GM21390 (cell line): ENCODE measurements at regions not wholly inside any gene's neighbourhood (a gene's known extent, or its start where the extent isn't known, plus 50 kb on each side); places are given as distances from the start of the nearest gene placed in this dataset.

Experiments used
- ATAC-seq: cut with Tn5 transposase; IDR thresholded peaks from one replicate; pipeline ENCODE4 v1.9.1; 2021; ENCODE audit not compliant: unreplicated experiment

DNA sequence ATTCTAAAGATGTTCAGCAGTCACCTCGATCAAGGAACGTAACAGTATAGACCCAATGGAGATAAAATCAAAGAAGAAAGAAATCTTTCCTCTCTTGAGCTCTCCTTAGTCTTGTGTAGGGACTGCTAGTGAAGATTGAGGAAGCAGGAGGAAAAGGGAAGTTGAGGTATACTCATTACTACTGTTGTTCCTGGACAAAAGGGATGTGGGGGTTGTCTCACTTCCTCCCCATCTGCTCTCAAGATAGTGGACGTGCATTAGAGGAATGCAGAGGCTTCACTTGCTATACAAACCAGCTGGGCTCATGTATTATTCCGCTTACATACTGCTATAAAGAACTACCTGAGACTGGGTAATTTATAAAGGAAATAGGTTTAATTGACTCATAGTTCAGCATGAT, 208.9 kb upstream of the ARHGEF9 start:
- ATAC-seq, result no peak

DNA sequence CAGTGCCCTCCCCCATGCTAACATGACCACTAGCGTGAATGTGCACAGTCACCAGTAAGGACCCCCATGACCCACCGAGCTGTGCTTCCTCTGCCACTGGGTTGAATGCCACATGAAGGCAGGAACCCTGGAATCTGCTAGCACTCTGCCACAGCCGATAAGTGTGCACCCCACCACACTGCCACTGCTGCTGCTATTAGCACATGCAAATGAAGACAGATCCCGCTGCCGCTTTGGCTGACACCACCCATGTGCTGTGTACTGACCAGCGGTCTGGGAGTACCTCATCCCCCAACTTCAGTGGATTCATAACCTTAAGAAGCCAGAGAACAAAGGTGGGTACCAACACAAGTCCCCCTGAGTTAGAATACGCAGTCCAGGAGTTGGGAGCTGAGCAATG, 200.9 kb upstream of the ARHGEF9 start:
- ATAC-seq, result no peak

DNA sequence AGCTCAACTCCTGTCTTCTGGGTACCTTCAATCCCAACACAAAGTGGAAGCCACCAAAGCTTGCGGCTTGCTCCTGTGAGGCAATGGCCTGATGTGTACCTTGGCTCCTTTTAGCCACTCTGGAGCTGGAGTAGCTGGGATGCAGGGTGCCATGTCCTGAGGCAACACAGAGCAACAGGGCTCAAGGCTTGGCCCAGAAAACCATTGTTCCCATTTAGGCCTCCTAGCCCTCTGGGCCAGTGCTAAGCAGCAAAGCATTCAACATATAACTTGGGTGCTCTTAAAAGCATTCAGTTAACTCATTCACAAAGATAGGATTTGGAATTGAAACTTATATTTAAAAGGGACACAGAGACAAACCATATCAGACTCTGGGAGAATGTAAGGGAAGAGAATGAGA, 194.5 kb upstream of the ARHGEF9 start:
- ATAC-seq, result no peak

DNA sequence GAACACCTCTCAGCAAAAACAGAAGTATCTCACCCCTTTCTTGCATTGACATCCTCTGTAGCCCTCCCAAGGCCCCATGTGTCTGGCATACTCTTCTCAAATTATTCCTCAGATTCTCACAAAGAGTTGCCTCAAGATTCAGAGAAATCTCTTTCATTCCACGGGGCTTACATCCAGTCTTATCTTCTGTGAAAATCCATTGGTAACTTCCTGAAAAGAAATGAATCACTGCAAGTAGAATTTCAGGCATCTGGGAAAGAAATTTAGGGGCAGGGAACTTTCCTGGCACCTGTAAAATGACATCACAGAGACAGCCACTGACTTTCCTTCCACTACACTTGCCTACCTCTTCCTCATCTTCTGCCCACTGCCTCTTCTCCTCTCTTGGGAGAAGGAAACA, 182.5 kb upstream of the ARHGEF9 start:
- no peak for ATAC-seq

DNA sequence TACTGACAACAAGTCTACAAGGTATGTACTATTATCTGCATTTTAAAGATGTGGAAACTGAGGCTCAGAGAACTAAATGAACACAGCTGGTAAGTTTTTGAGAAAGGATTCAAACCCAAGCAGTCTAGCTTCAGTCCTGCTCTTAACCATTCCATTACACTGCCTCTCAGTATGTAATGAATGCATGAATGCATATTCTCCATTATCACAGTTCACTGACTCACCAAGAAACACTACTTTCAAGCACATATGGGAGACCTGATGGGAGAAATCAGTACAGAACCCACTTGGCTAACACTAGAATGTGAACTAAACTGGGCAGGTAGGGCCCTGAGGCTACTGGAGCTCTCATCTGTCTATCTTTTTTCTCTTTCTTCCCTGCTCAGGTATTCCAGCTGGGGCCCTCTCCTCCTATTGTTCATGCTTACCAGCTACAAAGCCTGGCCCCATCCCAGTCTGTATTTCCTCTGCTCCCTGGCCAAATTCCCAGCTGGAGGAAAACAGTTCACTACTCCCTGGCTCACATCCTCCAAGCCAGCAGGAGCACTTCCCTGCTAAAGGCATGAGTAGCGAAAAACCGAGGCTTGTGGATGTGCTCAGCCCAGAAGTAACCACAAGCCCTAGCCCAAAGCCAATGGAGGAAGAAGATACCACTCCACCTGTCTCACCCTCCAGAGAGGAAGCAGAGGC, 178.2 kb upstream of the ARHGEF9 start:
- no peak for ATAC-seq

DNA sequence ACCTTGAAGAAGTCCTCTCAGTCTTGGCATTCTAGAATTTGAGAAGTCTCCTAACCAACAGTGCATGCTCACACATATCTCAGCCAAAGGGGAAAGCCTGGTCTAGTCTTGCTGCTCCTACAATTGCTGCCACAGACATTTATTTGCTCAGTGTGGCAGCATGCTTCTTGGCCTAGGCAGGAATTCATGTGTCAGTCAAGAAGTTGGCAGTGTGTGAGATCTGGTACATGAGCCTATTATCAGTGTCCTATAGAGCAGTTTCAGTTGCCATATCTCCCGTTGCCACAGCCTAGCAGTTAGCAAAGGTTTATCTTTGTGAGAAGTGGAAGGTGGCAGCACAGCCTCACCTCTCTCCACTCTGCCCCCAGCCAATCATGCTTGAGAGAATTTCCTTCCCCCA, 176.9 kb upstream of the ARHGEF9 start:
- no peak for ATAC-seq

DNA sequence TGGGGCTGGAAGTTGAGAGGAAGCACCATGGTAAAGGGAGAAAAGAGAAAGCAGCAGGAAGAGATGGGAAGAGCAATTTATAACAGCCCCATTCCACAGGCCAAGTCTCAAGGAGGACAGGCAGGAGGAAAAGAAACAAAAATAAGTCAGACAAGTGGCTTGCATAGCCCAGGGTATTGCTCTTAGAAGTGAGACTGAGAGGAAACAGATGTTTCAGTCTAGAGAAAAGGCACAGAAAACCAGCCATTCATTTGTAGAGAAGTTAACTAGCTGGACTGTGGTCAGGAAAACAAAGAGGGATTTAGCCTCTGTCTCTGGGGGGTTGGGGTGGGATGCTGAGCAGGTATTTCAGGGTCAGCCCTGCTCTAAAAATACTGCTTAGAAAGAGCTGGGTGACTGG, 175.0 kb upstream of the ARHGEF9 start:
- no peak for ATAC-seq

DNA sequence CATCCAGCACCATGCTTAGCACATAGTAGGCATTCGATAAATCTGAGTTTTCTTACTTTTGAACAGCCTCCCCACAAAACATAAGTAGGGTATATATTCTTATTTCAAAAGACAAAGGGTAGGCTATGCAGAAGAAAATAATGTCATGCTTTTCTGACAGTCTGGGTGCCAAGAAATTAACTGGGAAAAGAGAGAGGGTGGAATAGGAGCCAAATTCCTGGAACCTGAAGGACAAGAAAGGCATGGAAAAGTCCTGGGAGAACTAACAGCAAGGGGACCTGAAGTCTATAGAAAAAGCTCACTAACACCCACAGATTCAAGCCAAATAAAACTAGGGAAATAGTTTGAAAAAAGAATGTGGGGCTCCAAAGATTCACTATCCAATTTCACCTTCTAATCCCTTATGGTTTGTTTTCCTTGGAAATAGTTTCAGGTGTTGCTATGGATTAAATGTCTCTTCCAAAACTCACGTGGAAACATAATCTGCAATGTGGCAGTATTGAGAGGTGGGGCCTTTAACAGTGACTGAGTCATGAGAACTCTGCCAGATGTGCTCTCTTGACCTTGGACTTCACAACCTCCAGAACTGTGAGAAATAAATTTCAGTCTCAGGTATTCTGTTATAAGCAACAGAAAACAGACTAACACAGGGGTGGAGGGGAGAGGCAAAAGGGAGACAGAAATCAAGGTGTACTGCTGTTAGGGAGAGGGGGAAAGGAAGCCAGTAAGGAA, 173.3 kb upstream of the ARHGEF9 start:
- no peak for ATAC-seq

DNA sequence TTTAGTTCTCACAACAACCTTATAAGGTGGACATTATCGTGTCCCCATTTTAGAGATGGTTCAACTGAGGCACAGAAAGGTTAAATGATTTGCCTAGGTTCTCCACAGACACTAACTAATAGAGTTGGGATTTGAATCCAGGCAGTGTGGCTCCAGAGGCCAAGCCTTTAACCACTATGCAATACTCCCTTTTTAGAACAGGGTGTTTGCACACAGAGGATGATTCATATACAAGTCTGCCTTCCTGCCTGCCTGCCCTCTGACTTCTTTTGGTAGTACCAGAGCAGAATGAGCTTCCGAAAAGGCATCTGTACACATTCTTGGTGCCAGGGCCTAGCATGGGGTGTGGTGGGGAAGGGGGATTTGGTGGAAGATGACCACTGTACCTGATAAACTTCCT, 150.8 kb upstream of the ARHGEF9 start:
- no peak for ATAC-seq

DNA sequence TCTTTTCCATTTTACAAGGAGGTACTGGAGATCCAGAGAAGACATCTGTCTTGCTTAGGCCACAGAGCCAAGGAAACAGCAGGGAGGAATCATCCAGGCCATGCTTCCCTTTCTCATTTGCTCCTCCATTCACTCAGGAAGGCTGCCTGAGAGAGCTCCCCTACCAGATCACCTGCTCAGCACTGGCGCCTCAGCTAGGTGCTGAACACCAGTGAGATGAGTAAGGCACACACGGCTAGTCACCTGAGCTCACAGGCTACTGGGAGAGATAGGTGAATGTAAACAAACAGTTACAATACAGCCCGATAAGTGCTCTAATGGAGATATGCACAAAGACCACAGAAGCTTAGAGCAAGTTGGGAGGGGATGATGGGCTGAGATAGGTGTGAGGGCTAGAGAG, 149.8 kb upstream of the ARHGEF9 start:
- ATAC-seq, result no peak

DNA sequence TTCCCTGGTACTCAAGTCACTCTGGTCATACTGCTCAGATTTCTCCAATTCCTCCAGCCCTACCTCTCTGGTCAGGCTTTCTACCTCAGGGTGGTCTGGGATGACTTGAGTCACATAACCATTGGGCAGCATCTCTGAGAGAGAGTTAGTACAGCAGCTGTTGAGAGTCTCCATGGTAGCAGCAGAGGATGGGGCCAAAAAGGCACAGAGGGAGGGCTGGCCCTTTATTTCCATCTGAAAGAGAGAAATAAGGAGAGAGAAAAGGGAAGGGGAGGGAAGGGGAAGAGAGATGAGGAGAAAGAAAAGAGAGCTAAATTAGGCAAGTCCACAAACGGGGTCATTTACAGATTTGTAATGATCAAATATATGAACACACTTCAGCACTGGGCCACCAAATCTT, 149.1 kb upstream of the ARHGEF9 start:
- ATAC-seq, result no peak

DNA sequence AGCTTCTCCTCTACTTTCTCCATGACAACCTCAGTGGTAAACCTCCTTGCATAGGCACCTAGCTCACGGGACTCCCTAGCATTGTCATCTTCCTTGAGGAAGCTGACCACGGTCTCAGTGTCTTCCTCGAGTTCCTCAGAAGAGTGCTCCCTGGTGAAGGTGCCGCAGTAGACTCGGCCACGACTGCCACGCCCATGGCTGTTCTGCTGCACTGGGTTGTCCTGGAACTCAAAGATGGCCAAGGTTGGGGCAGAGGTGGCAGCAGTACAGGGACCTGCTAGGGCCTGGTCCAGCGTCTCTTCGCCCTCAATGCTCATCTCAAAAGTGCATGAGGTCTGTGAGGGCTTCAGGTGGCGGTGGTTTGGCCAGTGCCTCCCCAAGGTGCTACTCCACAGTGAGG, 147.9 kb upstream of the ARHGEF9 start:
- ATAC-seq, result no peak

DNA sequence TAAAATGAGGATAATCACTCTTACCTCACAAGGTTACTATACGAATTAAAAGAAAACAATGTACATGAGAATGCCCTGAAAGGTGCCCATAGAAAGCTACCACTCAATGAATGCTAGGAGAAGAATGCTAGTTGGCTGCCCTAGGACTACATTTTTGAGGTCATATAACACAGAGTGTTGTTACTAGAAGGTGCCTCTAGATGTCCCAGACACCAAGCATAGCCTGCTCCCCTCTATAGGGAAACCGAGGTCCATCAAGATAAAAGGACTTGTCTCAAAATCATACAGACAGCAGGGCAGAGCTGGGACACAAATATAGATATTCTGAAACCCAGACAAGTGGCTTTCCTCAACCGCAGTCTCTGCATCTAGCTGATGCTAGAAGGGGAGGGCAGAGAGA, 147.0 kb upstream of the ARHGEF9 start:
- ATAC-seq, result no peak

DNA sequence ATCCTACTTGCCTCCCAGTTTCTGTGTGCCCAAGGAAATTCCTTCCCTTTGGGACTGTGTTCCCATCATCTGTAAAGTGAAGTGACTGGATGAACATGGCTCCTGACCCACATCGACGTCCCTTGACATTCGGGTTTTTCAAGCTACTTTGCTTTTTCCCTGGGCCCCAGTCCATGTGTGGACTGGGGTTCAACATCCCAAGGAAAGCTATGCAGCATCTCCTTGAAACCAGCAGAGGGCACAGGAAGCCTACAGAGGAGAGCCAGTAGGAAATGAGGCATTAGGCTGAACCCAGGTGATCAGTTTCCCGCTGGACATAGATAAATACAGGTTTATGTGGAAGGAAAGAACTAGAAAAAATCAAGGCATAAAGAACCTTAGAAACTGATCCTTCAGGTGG, 145.1 kb upstream of the ARHGEF9 start:
- ATAC-seq, result no peak

DNA sequence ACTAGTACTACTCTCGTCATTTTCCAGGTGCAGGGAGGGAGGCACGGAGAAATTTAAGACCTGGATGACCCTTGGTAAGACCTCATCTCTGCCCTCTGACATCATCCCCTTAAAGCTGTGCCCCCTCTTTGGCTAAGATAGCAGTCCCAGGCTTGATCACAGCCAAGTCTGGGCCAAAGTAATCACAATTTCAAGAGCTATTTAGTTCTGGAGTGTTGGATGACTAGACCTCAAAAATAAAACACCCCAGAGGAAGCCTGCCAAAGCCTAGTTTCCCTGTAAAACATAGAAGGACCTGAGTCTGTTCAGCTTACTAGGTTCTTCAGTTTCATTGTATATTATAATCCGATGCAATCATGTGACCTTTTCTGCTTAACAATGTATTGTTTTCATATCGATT, 144.6 kb upstream of the ARHGEF9 start:
- ATAC-seq, result no peak

DNA sequence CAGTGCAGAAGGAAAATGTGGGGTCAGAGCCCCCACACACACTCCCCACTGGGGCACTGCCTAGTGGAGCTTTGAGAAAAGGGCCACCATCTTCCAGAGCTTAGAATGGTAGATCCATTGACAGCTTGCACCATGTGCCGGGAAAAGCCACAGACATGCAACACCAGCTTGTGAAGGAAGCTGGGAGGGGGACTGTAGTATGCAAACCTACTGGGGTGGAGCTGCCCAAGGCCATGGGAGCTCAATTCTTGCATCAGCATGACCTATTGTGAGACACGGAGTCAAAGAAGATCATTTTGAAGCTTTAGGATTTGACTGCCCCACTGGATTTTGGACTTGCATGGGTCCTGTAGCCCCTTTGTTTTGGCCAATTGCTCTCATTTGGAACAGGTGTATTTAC, 142.8 kb upstream of the ARHGEF9 start:
- no peak for ATAC-seq

DNA sequence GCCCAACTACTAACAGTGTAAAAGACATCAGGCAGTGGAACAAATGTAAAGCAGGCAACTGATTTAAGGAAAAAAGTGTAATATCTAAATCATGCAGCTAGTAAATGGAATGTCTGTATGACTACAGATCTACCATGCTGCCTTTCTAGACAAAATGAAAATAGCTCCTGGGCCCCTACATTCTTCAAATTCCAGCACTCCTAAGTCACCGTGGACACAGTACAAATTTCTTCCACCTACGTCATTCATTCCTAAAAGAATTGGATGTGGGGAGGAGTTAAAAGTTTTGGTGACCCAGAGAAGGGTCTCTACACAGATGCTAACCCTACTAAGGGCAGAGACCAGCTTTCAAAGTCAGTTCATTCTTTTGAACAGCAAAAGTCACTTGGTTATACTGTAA, 137.2 kb upstream of the ARHGEF9 start:
- ATAC-seq, result no peak

DNA sequence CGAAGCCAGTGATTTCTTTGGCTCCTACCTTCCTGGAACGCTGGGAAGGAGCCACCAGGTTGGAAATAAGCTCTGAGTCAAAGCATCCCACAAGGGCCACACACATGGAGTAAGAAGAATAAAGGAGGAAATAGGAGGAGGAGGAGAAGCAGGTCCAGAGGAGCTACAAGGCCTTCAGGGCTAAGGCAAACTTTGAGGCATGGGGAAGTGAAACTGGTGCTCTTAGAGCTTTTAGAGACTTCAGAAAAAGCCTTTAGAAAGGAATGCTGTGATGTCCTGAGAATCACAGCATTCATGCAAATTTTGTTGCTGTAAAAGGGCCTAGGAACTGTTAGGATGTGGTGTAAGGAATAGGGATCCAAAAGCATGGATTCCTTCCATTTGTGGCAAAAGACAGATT, 135.9 kb upstream of the ARHGEF9 start:
- peak; percentile 48 for ATAC-seq

DNA sequence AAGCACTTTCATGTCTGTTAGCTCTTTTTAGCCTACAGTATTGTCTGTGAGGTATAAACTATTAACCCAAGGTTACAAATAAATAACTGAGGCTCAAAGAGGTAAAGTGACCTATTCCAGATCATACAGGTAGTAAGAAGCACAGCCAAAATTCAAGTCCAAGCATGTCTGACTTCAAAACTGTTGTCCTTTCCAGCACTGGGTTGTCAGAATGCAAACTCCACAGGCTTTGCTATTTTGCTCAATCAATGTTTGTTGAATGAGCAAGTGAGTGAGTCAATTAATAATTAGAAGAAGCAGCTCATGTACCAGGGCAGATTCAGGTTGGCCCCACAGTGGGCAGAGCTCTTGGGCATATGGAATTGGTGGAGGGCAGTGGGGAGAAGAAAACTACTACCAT, 134.1 kb upstream of the ARHGEF9 start:
- no peak for ATAC-seq

DNA sequence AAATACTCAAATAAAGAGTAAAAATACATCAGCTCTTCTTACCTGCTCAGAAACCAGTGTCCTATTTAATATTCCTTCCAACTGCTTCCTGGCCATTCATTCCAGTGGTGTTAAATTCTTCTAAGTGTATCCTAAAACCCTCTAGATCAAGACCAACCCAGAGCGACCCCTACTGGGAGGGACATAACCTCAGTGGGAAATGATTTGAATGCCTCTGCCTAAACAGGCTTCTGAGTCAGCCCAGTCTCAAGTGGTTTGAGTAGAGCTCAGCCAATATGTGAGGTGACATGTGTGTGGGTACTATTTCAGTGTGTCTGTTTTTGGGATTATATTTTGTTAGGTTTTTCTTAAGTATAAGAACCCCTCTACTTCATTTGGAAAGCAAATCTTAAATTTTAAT, 133.6 kb upstream of the ARHGEF9 start:
- no peak for ATAC-seq

DNA sequence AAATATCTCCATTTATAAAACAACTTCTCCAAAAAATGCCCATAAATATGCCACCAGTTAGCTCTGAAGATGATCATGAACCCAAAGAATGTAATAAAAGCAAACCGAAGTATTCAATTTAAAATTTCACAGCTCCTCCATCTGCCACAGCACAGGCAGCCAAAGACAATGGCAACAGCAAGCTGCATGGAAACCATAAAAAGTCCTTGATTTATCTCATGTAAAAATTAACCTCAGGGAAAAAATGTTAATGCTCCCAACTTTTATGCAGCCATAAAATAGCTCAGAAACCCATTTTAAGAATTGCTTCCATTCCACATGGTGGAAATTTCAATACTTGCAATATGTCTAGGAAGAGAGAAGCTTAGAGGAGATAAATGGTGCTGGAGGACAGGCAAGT, 132.3 kb upstream of the ARHGEF9 start:
- ATAC-seq, result no peak

DNA sequence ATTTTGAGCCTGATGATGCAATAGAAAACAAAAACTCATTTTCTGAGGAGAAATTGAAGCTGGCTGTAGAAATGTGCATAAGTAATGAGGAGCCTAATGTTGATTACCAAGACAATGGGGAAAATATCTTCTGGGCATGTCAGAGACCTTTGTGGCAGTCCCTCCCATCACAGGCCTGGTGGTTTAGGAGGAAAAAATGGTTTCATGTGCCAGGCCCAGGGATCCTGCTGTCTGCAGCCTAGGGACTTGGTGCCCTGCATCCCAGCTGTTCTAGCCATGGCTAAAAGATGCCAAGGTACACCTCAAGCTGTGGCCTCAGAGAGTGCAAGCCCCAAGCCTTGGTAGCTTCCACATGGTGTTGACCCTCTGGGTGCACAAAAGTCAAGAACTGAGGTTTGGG, 128.7 kb upstream of the ARHGEF9 start:
- no peak for ATAC-seq

DNA sequence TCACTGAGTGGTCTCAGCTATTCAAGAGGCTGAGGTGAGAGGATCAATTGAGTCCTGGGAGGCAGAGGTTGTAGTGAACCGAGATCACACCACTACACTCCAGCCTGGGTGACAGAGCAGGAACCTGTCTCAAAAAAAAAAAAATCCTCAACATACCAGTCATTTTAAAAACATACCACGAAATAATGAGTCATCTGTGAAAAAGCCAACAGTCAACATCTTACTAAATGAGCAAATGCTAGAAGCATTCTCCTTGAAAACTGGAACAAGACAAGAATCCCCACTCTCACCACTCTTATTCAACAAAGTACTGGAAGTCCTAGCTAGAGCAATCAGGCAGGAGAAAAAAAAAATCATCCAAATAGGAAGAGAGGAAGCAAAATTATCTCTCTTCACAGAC, 104.0 kb upstream of the ARHGEF9 start:
- no peak for ATAC-seq
